ENCODE measurements at regions not wholly inside any gene's neighbourhood (a gene's known extent, or its start where the extent isn't known, plus 50 kb on each side); places are given as distances from the start of the nearest gene placed in this dataset.

- 53 to 77% methylated on average over 1 of the region's 1 CpG for WGBS, 2 donors
Observed at GRCh38 chr3:67289626-67290025, 291.5 kb downstream of the KBTBD8 start.

GRCh38 chr3:67290438-67290837, 292.3 kb downstream of the KBTBD8 start:
- TF ChIP-seq CTCF (IDR thresholded peaks at IDR 0.05) (no peak), POLR2A (IDR thresholded peaks at IDR 0.05) (no peak)

More at GRCh38 chr3:67289626-67290025, 291.5 kb downstream of the KBTBD8 start:
- H3K27ac ChIP-seq: no peak overlapping the region
- no peaks in the 10 kb centered on the region for H3K9me3 ChIP-seq
- intact Hi-C loops (cut with DNase I): no loop called here
- H3K27me3 ChIP-seq: no peaks in the 10 kb centered on the region
- no peak overlapping the region for H3K4me3 ChIP-seq
- TF ChIP-seq POLR2A (IDR thresholded peaks at IDR 0.05) (no peak), CTCF (IDR thresholded peaks at IDR 0.05) (no peak)
- DNase-seq: no peak
- H3K4me1 ChIP-seq: no peaks in the 10 kb centered on the region
- H3K36me3 ChIP-seq: no peaks in the 10 kb centered on the region

GRCh38 chr3:67291287-67292252, 293.5 kb downstream of the KBTBD8 start:
- no peaks in the 10 kb centered on the region for H3K9me3 ChIP-seq
- no peaks in the 10 kb centered on the region for H3K27me3 ChIP-seq
- intact Hi-C loops (cut with DNase I): no loop called here
- TF ChIP-seq POLR2A (IDR thresholded peaks at IDR 0.05): no peak
- no peak for TF ChIP-seq CTCF (IDR thresholded peaks at IDR 0.05)
- H3K4me3 ChIP-seq: no peak overlapping the region
- H3K27ac ChIP-seq: no peak overlapping the region
- H3K36me3 ChIP-seq: no peaks in the 10 kb centered on the region
- 55 to 59% methylated on average over 11 of the region's 11 CpGs for WGBS, 2 donors
- H3K4me1 ChIP-seq: no peaks in the 10 kb centered on the region
- no peak for DNase-seq

More at GRCh38 chr3:67290438-67290837, 292.3 kb downstream of the KBTBD8 start:
- no peak for DNase-seq
- intact Hi-C loops (cut with DNase I): no loop called here
- H3K27ac ChIP-seq: no peak overlapping the region
- 64 to 67% methylated on average over 4 of the region's 4 CpGs for WGBS, 2 donors
- H3K4me1 ChIP-seq: no peaks in the 10 kb centered on the region
- no peaks in the 10 kb centered on the region for H3K9me3 ChIP-seq
- H3K27me3 ChIP-seq: no peaks in the 10 kb centered on the region
- H3K4me3 ChIP-seq: no peak overlapping the region
- no peaks in the 10 kb centered on the region for H3K36me3 ChIP-seq

- Histone ChIP-seq H3K36me3 (no peaks in the 10 kb centered on the region), H3K4me1 (no peaks in the 10 kb centered on the region), H3K27ac (no peak overlapping the region), H3K9me3 (no peaks in the 10 kb centered on the region), H3K4me3 (no peak overlapping the region), H3K27me3 (no peaks in the 10 kb centered on the region)
- DNase-seq: no peak
- WGBS, 2 donors: 40 to 59% methylated on average over 3 of the region's 3 CpGs
- TF ChIP-seq CTCF (IDR thresholded peaks at IDR 0.05) (no peak), POLR2A (IDR thresholded peaks at IDR 0.05) (no peak)
- intact Hi-C loops (cut with DNase I): no loop called here
Observed at GRCh38 chr3:67292356-67293121, 294.4 kb downstream of the KBTBD8 start.

- TF ChIP-seq POLR2A (IDR thresholded peaks at IDR 0.05) (no peak), CTCF (IDR thresholded peaks at IDR 0.05) (no peak)
- WGBS, 2 donors: 85% methylated on average over 3 of the region's 3 CpGs
Observed at GRCh38 chr3:67294341-67294740, 296.2 kb downstream of the KBTBD8 start.

More at GRCh38 chr3:67294341-67294740, 296.2 kb downstream of the KBTBD8 start:
- Histone ChIP-seq H3K9me3 (no peaks in the 10 kb centered on the region), H3K36me3 (no peaks in the 10 kb centered on the region), H3K4me3 (no peak overlapping the region), H3K27ac (no peak overlapping the region), H3K4me1 (no peaks in the 10 kb centered on the region), H3K27me3 (no peaks in the 10 kb centered on the region)
- no peak for DNase-seq
- intact Hi-C loops (cut with DNase I): no loop called here
